HG03095 (cell line): ENCODE measurements at regions not wholly inside any gene's neighbourhood (a gene's known extent, or its start where the extent isn't known, plus 50 kb on each side); places are given as distances from the start of the nearest gene placed in this dataset.

Source experiments
- ATAC-seq: cut with Tn5 transposase; IDR thresholded peaks from one replicate; pipeline ENCODE4 v1.9.1; 2021; ENCODE audit warnings: moderate library complexity; ENCODE audit not compliant: unreplicated experiment

DNA sequence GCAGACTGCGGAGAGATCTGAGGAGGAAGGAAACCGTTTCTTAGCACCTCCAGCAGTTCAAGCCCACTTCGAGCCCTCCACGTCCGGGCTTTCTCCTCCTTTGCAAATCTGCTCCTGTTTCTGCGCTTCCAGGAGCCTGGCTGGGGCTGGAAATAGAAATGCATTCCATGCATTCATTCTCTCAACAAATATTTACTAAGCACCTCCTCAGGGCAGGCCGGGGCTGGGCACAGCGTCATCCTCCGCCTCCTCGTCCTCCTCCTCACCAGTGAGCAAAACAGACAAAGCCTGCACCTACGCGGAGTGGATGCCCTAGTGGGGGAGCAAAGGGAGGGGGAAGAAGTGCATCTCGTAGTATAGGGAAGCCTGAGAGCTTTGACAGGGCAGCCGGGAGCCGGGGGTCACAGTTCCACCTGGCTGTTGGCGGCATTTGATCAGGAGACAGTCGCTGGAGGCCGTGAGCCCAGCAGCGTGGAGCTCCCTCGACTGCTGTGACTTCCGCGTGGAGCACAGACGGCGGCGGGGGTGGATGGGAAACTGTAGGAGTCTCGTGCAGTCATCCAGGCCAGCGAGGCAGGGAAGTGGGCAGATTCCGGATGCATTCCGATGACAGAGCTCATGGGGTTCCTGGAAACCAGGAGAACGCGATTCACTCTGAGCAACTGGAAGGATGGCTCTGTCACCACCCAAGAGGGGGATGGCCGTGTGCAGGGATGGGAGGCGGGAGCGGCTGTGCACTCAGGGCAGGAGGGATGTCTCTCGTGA, 93.5 kb downstream of the SIK1 start:
- no peak for ATAC-seq

GRCh38 chr21:43332861-43333297, 94.1 kb downstream of the SIK1 start:
- no peak for ATAC-seq

DNA sequence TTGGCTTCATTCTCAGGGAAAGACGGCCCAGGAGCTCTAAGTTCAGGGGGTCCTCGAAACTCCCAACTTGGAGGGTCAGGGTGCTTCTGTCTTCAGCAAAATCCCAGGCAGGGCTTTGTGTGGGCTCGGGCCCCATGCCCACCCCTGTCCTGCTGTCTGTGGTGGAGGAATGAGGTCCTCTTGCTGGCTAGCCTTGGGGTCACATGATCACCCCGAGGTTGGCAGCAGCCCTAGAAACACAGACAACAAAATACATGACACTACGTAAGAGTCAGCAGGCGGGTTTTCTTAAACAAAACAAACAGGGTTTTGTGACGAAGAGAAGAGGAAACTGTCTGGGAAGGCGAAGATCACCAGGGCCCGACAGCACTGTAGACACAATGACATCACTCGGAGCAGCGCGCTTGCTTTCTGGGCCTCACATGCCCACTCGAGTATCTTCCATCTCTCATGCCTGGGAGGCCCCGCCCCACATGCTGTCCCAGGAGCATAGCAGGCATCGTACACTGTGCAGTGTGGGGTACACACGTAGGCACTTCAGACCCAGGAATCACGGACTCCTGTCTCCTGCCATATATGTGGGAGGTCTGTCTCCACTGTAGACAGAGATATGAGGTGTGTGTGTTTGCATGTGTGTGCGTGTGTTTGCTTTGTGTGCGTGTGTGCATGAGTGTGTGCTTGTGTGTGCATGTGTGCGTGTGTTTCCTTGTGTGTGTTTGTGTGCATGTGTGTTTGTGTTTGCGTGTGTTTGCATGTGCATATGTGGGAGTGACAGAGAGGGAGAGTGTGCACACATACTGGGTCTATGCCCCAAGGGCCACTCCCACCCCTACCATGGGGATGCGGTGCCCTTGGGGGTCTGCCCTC, 94.7 kb downstream of the SIK1 start:
- no peak for ATAC-seq

- no peak for ATAC-seq
Observed at GRCh38 chr21:43331111-43331961, 95.6 kb downstream of the SIK1 start.

DNA sequence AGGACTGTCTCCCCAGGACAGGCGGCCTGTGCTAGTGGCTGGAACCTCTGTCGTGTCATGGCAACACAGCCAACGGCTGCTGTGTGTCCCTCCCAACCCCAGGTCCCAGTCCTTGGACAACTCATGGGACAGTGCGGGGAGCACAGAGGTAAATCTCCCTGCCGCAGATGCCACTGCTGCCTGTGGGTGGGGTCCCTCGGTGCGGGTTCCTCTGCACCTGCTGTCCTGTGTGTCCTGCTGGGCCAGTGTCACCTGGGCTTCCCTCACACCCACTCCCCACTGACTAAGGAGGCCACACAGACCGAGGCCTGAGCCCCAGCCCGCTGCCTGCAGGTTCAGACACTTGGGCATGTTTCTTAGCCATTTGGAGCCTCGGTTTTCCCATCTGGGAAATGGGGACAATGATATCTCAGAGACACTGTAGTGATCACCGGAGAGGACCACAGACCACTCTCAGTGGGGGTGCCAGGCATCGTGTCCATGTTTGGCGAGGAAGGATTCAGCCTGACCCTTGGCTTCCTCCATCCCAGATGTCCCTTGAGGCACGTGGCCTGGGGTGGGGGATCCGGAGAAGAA, 96.5 kb downstream of the SIK1 start:
- ATAC-seq: no peak

DNA sequence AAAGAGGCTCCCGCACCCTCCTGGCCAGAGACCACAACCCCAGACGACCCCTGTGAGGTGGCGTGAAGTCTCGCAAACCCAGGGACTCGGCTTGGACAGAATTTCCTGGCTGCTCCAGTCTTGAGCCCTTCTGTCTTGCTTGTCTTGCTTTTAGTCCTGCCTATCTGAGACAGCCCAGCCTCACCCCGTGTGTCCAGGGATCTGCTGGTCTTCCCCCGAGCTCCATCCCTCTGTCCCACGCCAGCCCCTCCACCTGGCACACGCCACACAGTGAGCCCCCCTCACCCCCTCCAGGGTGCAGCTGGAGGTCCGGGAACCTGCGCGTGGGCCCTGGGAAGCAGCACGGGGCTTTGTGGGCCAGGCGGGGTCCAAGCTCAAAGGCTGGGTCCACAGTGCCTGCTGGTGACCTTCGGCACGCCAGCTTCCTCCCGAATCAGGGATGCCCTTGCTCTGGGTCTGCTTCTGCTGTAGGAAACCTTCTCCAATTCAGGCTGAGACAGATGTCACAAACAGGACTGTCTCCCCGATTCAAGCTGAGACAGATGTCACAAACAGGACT, 97.1 kb downstream of the SIK1 start:
- no peak for ATAC-seq

GRCh38 chr21:43328958-43329691, 97.8 kb downstream of the SIK1 start:
- ATAC-seq: no peak

DNA sequence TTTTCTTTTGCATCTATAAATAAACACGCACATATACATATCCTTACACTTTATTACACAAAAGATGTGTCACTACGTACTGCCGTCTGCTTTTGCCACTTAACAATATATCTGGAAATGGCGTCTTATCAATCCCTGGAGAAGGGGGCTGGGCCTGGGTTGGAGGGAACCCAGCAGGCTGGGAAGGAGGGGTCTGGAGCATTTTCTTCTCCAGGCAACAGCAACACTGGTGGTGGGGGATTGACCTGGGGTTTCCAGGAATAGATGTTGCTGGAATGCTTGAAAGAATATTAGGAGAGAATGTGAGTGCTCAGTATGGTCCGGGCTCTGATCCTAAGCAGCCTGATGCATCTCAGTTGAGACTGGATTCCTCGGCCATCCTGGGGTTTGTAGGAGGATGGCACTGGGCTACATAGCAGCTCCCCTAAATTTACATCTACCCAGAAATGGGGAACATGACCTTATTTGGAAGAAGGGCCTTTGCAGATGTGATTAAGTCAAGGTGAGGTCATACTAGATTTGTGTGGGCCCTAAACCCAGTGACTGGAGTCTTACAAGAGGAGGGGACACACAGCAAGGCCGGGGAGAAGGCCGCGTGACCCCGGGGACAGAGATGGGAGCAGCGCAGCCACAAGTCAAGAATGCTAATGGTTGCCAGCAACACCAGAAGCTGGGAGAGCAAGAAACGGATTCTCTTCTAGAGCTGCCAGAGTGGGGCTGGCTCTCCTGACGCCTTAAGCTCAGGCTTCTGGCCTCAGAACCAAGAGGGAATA, 98.6 kb downstream of the SIK1 start:
- ATAC-seq: no peak

DNA sequence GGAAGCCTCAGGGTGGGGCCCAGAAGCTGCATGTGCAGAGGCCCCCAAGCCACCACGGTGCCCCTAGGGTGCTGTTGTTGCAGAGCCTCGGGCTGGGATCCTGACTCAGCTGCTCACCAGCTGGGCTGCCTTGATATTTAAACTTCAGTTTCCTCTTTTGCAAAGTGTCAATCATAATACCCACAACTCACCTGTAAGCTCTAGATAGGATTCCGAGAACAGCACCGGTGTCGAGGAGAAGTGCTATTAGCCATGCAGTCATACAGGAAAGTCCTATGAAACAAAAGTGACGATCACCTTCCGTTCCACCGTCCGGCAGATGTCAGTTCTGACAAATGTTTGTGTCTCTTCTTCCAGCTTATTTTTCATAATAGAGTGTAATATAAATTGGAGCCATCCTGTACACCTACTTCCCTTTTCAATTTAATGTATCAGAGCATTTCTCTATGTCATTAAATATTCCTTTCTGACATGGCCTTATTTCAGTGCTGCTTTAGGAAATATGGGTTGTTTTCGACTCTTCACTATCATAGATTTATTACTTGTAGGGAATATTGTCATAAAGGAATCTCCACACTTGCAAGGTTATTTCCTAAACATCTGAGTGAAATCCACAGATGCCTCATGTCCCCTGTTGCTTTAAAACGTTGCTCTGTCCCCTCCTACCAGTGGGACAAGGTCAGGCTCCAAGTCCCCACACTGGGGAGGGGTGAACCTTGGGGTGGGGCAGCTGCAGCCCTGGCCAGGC, 100.8 kb downstream of the SIK1 start:
- ATAC-seq: no peak

GRCh38 chr21:43325036-43325435, 101.9 kb downstream of the SIK1 start:
- no peak for ATAC-seq

GRCh38 chr21:43324596-43324995, 102.3 kb downstream of the SIK1 start:
- no peak for ATAC-seq

DNA sequence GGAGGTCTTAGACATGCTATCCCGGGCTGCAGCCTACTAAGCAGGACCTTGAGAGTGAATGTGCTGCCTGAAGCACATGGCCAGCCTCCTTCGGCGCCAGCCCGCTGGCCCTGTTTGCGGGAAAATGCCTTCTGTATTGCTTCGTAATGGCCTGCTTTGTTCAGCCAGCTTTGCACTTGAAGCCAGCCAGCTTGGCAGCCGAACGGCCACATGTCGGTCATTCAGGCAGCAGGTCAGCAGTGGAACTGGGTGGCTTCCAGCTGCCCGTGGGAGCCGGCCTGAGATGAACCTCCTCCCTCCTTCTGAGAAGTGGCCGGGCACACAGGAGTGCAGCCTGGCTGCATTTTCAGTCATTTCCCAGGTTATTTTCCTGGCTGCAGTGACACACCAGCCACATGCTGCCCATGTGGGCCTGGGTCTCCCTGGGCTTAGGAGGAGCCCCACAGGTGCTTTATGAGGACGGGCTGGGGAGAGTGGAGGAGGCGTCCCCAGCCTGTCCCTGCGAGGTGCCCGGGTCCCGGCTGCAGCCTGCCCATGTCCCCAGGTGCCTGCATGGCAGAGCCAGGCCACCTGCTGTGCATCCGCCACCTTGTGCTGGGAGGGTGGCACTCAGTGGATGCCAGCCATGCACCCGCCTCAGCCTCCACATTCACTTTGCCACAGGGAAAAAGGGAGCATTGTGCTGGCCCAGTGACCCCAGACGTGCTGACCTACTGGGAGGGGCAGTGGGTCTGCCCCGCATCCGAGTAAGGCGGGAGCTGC, 103.5 kb downstream of the SIK1 start:
- no peak for ATAC-seq

GRCh38 chr21:43322805-43323204, 104.1 kb downstream of the SIK1 start:
- no peak for ATAC-seq

GRCh38 chr21:43322311-43322710, 104.6 kb downstream of the SIK1 start:
- no peak for ATAC-seq

GRCh38 chr21:43321611-43322010, 105.3 kb downstream of the SIK1 start:
- no peak for ATAC-seq

GRCh38 chr21:43321111-43321510, 105.8 kb downstream of the SIK1 start:
- no peak for ATAC-seq

- ATAC-seq: no peak
Observed at GRCh38 chr21:43320526-43320925, 106.4 kb downstream of the SIK1 start.
